NCI-H146 treated with DMSO at 0.1 percent for 48 hours (cell line): ENCODE measurements at regions not wholly inside any gene's neighbourhood (a gene's known extent, or its start where the extent isn't known, plus 50 kb on each side); places are given as distances from the start of the nearest gene placed in this dataset.
"Not testable (repeated sequence)": the region's sequence is repeated elsewhere in the genome, so short reads cannot be mapped to it uniquely, and the experiment has no call there.

ENCODE experiments used
- DNase-seq: peaks from one replicate; lab custom pipeline; 2025; ENCODE audit not compliant: unreplicated experiment; lab: John Stamatoyannopoulos, UW

DNA sequence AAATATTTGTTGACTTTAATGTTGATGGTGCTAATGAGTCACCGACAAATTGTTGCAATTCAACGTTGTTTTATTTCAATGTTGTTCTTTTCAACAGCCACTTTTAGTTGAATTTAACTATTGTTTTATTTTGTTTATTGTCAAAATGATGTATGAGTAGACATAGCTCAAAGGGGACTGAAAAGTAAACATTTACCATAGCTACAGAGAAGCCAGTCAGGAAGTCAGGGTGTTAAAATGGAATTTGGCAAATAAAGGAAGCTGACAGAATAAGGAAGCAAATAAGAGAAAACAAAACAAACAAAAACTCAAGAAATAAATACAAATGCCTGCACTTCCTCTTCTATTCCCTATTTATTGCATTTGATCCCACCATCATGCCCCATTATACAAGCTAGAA is 648.4 kb upstream of the HTR2C start:
- DNase-seq: no peak

DNA sequence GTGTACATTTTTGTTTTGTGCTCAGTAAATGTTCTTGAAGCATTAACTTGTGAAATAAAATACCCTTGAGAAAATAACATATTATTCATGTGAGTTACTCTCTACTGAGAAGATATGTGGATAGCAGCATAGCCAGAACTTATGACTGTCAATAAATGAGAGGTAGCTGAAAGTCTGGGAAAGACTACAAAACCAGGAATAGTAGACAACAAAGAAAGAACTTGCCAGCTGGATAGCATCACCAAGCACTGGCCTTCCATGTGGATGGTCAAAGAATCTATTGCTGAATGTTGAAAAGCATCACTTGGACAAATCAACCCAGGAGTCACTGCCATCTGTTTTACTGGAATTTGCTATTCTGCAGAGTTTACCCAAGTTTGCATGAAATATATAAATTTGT is 650.0 kb upstream of the HTR2C start:
- DNase-seq: no peak

DNA sequence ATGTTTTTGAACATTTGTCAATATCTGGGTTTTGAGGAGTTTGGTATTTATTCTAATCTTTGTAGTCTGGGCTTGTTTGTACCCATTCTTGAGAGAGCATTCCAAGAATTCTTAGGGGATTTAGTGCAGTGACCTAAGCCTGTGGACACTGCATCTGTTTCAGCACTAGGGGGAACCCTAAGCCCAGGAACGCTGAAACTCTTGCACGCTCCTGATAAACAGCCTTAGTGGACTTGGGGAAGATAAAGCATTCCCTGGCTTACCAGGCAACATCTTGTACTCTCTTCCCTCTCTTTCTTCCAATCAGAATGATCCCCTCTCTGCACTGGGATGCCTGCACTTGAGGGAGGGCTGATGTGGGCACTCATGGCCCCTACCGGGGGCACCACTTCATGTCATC is 654.9 kb upstream of the HTR2C start:
- DNase-seq: no peak

DNA sequence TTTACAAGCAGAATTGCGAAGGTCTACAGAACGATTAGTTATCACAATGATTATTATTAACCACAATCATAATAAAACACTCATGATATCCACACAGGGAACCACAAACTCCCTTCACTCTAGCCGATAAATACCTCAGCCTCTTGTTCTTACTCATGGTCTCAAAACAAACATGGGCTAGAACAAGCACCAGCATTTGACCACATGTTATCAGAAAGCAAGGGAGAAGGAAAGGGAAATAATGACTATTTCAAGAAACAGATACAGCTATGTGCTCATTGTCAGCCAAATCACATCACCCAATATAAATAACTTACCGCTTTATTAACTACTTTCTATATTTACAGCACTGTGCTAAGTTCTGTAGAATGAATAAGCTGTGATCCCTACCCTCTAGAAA is 663.2 kb upstream of the HTR2C start:
- DNase-seq: no peak

DNA sequence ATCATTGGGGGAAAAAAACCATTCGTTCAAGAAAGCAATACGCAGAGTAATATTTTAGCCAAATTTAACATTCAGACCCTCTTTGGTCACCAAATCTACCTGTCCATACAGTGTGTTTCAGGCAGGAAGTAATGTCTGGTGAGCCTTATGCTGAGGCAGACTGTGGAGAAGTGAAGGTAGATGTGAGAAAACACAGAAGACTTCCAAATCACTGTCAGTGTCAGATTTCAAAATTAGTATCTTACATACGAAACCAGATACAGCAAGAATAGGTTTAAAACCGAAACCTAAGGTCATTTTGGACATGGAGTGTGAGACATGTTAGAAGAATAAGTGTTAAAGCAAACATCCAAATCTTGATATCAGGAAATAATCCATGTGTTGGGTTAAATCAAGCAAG is 664.5 kb upstream of the HTR2C start:
- no peak for DNase-seq

DNA sequence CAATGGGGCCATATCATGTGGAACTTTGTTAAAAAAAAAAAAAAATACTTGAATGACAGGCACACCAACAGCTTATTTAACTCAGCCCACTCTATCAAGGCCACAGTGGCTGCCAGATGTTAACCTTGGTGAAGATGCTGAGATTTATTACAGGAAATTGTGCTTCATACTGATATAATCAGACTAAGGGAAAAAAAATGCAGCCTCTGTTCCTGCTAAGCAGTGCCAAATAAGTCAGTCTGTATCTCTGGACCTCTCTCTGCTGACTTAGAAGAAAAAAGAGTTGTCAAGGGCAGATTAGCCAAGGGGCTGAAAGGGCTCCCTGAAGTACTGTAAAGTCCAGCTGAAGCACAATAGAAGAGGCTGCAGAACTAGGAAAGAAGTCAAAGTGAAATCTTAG is 677.7 kb upstream of the HTR2C start:
- no peak for DNase-seq

DNA sequence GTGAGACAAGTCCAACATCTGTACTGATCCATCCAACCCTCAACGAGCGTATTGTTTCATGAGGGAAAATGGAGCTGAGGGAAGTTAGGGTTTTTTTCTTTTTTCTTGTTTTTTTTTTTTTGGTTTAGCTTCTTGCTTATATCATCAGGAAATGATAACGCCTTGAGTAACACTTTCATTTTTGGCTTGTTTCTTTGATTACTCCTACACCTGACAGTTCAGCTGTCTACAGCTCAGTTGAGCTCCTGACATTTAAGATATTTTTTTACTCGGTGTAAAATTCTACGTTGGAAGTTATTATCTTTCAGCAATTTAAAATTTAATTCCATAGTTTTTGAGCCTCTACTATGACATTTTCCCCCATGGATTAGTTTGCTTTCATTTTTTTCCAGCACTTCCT is 691.0 kb upstream of the HTR2C start:
- no peak for DNase-seq

DNA sequence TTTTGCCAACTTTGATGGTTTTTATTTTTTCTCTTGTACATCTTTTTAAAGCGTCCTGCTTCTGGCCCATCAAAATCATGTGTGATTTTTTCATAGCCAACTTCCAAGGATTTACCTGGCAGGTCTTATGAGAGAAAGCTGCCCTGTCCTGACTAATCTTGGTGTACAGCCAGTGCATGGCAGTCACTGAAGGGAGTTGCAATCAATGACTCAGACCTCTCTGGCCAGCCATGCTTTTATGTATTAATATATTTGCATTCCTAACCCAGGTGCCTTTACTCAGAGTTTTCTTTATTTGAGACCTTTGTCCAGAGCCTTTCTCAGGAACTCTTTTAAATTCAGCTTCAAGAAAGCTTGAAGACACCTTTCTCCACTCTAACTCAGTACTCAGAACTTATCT is 691.5 kb upstream of the HTR2C start:
- DNase-seq: no peak

DNA sequence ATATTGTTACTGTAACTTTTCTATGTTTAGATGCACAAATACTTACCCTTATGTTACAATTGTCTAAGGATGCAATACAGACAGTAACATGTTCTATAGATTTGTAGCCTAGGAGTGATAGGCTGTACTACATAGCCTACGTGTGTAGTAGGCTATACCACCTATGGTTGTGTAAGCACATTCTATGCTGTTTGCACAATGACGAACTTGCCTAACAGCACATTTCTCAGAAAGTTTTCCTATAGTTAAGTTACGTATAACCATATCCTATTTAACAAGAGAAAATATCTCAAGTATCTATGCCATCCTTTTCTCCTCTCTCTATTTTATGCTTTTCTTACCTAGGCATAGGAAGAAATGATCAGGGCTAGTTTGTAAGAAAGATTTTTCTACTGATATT is 710.8 kb upstream of the HTR2C start:
- no peak for DNase-seq

DNA sequence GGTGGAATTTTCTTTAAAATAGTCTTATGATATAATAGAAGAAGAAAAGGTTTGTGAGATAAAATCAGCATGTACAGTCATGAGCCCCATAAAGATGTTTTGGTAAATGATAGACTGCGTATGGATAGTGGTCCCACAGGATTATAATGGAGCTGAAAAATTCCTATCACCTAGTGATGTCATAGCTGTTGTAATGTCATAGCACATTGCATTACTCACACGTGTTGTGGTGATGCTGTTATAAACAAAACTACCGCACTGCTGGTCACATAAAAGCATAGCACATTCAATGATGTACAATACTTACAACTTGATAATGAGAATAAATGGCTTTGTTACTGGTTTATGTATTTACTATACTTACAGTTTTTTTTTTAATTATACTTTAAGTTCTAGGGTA is 715.2 kb upstream of the HTR2C start:
- no peak for DNase-seq

DNA sequence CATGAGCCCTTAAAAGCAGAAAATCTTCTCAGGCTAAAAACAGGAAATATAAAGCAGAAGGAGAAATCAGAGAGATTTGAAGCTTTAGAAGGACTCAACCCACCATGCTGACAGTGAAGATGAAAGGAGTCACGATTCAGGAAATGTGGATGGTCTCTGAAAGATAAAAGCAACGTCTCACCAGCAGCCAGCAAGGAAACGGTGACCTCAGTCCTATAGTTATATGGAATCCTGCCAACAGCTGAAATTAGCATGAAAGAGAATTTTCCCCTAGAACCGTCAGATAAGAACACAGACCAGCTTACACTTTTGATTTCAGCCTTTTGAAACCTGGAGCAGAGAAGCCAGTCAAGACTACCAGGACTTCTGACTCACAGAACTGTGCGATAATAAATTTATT is 715.7 kb upstream of the HTR2C start:
- no peak for DNase-seq

DNA sequence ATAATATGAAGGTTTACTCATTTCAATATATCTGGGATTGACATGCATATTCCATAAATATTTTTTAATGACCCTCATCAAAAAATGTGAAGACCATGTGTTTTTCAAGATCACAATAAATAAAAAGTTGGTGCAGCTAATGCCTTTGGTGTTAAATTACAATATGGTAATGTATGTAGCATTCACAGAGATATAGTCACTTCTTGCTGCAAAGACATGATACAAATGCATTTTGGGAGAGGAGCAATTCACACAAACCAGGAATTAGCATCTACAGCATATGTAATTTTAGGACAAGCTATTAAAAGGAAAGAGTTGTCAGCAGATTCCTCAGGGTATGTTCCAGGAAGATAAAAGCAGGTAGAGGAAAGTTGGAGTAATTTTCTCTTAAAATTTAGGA is 734.5 kb upstream of the HTR2C start:
- no peak for DNase-seq

DNA sequence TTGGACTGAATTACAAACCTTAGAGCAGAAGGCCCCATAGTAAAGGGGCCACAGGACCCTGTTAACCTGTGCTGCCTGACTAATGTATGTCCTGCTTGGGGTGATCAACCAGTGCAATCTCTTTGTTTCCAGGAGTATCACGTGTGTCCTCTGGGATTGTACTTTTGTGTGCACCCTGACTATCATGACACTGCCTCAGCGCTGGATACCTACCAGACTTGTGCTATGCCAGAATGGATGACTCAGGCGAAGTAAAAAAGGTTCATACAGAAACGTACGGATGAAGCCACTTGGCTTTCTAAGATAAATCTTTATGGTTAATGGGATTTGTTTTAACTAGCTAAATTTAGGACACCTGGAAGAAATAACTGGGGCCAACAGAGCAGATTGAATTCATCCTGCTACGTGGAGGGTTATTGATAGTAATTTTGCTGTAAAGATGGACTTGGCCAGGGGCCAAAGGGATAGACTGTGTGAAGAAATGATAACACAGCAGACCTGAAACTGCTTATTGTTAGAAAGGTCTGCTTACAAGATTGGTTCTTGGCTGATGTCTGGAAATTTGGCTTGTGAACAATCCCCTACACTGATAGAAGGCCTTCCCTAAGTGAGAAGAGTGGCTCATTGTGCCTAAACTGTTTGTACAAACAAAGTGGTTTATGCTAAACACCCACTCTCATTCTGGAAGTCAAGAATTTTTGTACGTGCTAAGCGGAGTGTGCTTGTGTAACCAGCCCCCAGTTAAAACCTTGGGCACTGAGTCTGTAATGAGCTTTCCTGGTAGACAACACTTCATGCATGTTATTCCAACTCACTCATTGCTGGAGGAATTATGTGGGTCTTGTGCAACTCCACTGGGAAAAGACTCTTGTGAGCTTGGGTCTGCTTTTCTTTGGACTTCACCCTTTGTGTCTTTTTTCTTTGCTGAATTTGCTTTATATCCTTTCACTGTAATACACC is 750.5 kb upstream of the HTR2C start:
- DNase-seq: no peak

DNA sequence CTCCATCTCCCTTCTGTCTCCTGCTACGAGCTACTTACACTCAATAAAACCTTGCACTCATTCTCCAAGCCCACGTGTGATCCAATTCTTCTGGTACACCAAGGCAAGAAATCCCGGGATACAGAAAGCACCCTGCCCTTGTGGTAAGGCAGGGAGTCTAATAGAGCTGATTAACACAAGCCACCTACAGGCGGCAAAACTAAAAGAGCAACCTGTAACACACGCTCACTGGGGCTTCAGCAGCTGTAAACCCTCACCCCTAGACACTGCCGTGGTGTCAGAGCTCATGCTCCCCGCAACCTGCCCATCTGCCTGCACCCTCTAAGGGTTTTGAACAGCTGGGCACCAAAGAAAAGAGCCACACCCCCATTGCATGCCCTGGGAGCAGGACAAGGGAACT is 755.4 kb upstream of the HTR2C start:
- no peak for DNase-seq

DNA sequence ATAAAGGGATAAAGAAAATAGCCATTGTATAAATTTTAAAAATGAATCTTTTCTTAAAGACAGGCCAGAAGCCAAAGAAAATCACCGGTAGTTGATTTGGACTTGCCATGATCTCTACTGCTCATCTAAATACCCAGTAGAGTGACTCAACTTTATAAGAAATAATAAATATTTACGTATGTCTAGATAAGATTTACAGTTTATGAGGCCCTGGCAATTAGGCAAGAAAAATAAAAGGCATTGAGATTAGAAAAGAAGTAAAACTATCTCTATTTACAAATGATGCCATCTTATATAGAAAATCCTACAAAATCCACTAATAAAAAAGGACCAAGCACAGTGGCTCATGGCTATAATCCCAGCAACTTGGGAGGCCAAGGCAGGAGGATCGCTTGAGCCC is 765.5 kb upstream of the HTR2C start:
- DNase-seq: no peak

DNA sequence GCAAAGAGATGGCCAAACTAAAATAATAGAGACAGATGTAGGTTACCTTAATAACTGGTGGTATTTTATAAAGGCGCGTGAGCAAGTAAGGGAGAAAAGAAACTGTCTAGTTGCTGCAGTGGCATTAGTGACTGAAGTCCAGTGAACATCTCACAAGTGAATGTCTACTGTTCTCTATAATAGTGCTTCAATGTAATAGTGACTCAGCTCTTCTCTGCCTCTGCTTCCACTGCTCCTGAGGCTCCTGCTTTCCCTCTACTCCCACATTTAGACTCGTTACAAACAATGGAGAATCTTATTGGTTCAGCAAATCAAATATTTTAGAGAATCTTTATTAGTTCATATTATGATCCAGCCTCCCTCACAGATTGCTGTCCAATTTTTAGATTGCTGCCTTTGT is 779.1 kb upstream of the HTR2C start:
- no peak for DNase-seq

DNA sequence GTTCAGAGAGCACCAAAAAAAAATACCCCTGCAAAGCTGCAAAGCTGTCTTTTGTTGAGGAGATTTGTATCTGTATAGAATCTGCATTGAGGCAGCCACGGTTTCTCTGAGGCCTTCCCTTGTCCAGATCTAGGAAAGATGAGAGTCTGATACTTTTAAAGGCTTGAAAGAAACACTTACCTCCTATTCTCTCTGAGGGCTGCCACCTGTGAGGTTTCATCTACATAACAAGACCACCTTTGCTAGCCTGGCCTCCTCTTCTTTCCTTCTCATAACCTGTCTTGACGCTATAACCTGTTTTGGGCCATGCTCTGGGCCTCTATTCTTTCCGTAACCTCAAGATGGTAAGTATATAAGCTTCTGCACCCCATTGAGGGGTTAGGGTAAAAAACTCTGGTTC is 779.6 kb upstream of the HTR2C start:
- DNase-seq: no peak

DNA sequence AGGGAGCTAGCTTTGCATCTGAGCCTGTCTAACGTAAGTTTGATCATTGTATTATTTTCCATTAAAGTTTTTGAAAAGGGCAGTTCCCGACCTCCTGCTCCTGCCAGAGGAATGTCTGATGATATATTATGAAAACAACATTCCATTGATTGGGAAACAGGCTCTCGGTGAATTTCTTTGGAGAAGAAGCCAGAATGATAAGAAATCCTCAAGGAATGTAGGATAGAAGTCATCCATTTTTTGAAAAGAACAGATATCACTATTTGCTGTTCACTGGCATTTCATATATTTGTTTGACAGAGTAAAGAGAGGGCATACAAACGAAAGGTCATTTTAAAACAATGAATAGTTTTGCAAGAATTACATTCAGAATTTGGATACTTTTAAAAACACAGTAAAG is 781.0 kb upstream of the HTR2C start:
- no peak for DNase-seq

DNA sequence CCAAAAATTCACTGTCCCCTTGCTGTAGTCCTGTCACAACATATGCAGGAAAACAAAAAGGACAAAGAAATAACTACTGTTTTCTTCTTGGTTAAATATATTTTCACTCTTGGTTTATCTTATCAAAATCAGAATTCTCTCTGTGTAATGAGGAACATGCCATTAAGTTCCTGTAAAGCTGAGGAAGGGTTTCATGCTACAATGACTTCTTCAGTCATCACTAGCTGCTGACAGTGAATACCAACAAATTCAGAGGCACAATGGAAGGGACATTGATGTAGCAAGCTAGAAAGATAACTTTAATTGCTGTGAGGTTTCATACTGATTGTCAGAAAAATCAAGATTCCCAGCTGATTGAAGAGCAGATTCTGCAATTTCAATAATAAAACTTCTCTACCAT is 782.9 kb upstream of the HTR2C start:
- no peak for DNase-seq

DNA sequence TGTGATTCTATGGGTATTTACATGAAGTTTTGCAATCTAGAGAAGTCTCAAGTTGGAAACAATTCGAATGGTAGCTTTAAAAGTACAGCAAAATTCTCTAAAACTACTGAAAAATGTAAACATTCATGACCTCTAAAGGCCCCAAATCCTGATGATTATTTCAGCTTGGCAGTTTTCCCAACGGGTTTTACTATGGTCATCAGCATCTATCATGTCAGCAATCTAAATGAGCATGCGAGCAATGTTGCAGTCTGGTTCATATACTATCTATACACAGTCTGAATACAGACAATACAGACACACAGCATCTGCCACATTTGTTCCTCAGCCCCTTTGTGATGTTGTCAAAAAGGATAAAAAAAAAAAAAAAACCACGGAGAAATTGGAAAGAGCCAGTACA is 790.3 kb upstream of the HTR2C start:
- no peak for DNase-seq

DNA sequence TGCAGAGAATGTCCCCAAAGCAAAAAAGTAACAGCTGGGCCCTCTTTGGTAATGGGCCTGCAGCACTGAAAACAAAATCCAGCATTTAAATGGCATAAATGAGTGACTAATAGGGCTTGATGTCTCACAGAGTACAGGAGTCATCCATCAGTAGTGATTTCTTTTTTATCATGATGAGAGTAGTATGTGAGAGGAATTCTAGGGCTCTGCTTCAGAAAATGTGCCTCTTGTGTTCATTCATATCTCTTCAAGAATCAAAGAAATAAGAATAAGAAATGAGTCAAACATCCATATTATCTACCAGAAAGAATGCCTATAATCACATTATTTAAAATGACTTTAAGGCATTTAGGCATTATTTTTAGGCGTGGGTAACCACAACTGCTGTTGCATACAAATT is 792.9 kb upstream of the HTR2C start:
- no peak for DNase-seq

DNA sequence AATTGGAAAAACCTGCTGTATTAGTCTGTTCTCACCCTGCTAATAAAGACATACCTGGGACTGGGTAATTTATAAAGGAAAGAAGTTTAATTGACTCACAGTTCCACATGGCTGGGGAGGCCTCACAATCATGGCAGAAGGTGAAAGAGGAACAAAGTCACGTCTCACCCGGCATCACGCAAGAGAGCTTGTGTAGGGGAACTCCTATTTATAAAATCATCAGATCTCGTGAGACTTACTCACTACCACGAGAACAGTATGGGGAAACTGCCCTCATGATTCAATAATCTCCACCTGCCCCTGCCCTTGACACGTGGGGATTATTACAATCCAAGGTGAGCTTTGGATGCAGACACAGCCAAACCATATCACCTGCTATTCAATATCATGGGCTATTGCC is 799.1 kb upstream of the HTR2C start:
- DNase-seq: not testable (repeated sequence)

DNA sequence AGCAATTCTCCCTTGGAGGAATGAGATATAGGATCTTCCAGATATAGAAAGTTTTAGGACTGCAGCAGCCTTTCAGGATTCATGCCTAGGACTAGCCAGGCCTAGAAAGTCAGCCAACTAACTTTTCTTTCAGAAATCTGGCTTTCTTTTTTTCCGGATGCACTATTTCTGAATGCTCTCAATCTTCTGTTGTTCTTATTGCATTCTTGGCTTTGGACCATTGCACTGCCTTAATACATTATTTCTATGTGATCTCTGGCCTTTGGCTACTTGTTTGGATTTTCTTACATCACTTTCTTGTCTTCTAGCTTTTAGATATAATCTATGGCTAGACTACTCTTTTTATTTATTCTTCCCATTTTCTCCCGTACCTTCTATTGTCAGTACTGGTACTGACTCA is 813.1 kb upstream of the HTR2C start:
- no peak for DNase-seq
